Right lobe of liver (tissue), 6 donors: ENCODE measurements at regions not wholly inside any gene's neighbourhood (a gene's known extent, or its start where the extent isn't known, plus 50 kb on each side); places are given as distances from the start of the nearest gene placed in this dataset.
A peak's percentile ranks its signal among the peaks of the same experiment; 100 is the strongest.
"Not testable (repeated sequence)": the region's sequence is repeated elsewhere in the genome, so short reads cannot be mapped to it uniquely, and the experiment has no call there.

ENCODE experiments used
- ATAC-seq, 4 donors: fragments of 200-7000 bp; cut with Tn5 transposase; one replicate each; pipeline ENCODE4 v1.9.1; 2020; ENCODE audit warnings: mild to moderate bottlenecking in 4 of 4, moderate library complexity in 4 of 4
- DNase-seq, 3 donors: peaks; one replicate each; pipeline ENCODE4 v3.0.0-alpha.2; 2020
- H3K27ac ChIP-seq, 3 donors: fragments of 200-600 bp; one replicate each; pipeline ENCODE4 v1.8.0; 2022
- H3K27me3 ChIP-seq, 2 donors: fragments of 200-600 bp; one replicate each; pipeline ENCODE4 v1.8.0; 2022
- H3K36me3 ChIP-seq, 4 donors: fragments of 200-600 bp; sonication (generic) in 1 of 4; one replicate each; pipeline versions ENCODE4 v1.5.1 to v1.8.0; 2017 to 2022; ENCODE audit warnings: control low read depth in 1 of 4
- H3K4me1 ChIP-seq, 4 donors: fragments of 200-600 bp; sonication (generic) in 1 of 4; one replicate each; pipeline versions ENCODE4 v1.5.1 to v1.8.0; 2017 to 2022; ENCODE audit warnings: control low read depth in 1 of 4
- H3K4me3 ChIP-seq, 3 donors: fragments of 200-600 bp; one replicate each; pipeline ENCODE4 v1.8.0; 2022
- H3K9me3 ChIP-seq, 4 donors: fragments of 200-600 bp; sonication (generic) in 1 of 4; one replicate each; pipeline versions ENCODE4 v1.5.1 to v1.8.0; 2017 to 2022; ENCODE audit warnings: control low read depth in 1 of 4
- POLR2A ChIP-seq: fragments of 450-650 bp; IDR thresholded peaks from one replicate; pipeline ENCODE4 v1.6.1; 2017; ENCODE audit warnings: antibody characterized with exemption, mild to moderate bottlenecking
- WGBS: methylation state at CpG from one replicate; pipeline ENCODE4 v1.1.6; 2018; ENCODE audit warnings: low coverage, low lambda C conversion rate; ENCODE audit not compliant: insufficient coverage; ENCODE audit errors: missing lambda C conversion rate; 5-methylcytosine and 5-hydroxymethylcytosine counted together
- intact Hi-C, 2 donors: fragments of 100-400 bp; cut with DNase I; formaldehyde crosslinking; loops; one replicate each; pipeline versions ENCODE4 v1.11.2 to v1.14.1; 2022
- TF ChIP-seq, protein P1 (sequence below), 4 donors: fragments of 200-600 bp in 3 of 4; fragments of 450-650 bp in 1 of 4; IDR thresholded peaks; one replicate each; pipeline versions ENCODE4 v1.5.1 to v1.8.0; 2016 to 2022; ENCODE audit warnings: antibody characterized with exemption in 4 of 4, mild to moderate bottlenecking in 2 of 4
- donor health status: DM: no; HTN: yes; CAD: no.
- donor health status: DM: no; HTN: no; CAD: no.
- donor health status: DM: no; HTN: no; CAD: no.
- donor health status: DM: no; HTN: yes; CAD: no.
- donor health status: DM: no; HTN: yes; CAD: no.

DNA sequence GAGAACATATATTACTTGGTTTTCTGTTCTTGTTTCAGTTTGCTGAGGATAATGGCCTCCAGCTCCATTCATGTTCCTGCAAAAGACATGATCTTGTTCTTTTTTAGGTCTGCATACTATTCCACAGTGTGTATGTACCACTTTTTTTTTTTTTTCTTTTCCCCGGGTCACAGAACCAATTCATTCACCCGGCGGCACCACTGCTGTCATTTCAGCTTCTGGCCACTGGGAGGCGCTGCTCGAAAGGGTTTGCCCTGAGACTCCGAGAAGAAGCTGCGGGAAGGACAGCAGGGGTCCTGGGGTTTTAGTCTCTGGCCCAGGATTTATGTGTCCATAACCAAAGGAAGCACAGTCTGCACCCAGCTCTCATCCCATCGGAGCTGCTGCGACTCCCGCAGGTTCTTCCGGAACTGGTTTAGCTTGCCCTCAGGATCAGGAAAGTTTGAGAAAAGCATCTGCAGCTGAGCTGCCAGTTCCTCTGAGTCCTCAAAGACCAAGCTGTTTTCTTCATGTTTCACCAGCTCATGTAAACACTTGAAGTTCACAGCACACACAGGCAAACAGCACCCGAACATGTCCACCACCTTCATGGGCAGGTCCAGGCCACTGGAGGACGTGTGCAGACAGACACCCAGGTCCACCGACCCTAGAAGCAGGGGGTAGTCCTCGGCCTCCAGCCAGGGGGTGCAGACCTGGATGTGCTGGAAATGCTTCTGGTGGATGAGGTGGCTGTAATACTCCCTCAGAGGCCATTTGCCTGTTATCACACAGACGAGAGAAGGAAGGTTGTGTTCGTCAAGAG lies 76.3 kb upstream of the KCNAB1 start:
- H3K27me3 ChIP-seq, H3K9me3 ChIP-seq, intact Hi-C loops, H3K27ac ChIP-seq, H3K4me1 ChIP-seq, H3K4me3 ChIP-seq, H3K36me3 ChIP-seq: not testable (repeated sequence)
- 5% methylated on average over 6 of the region's 17 CpGs for WGBS
- peak in 1 of 3 donors; percentile 37 for DNase-seq
- TF ChIP-seq, protein P1, sequence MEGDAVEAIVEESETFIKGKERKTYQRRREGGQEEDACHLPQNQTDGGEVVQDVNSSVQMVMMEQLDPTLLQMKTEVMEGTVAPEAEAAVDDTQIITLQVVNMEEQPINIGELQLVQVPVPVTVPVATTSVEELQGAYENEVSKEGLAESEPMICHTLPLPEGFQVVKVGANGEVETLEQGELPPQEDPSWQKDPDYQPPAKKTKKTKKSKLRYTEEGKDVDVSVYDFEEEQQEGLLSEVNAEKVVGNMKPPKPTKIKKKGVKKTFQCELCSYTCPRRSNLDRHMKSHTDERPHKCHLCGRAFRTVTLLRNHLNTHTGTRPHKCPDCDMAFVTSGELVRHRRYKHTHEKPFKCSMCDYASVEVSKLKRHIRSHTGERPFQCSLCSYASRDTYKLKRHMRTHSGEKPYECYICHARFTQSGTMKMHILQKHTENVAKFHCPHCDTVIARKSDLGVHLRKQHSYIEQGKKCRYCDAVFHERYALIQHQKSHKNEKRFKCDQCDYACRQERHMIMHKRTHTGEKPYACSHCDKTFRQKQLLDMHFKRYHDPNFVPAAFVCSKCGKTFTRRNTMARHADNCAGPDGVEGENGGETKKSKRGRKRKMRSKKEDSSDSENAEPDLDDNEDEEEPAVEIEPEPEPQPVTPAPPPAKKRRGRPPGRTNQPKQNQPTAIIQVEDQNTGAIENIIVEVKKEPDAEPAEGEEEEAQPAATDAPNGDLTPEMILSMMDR (IDR thresholded peaks at IDR 0.05), result peak; percentile 50 to 72 (median 59)
- ATAC-seq, result peak in 1 of 4 donors; percentile 17

DNA sequence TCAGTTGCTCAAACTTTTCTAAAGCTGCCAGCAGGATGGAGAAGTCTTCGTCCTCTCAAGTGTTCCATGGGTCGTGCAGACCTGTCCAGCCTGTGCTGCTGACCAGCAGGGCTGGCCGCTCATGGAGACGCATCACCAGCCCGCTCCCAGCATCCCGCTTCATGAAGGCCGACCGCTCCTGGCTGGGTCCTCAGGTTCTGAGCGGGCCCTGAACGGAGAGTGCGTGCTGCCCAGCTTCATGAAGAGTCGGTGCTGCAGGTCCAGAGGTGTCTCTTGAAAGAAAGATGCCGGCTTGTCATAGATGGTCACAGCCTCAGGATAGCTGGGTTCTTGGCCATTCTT lies 75.8 kb upstream of the KCNAB1 start:
- Histone ChIP-seq H3K9me3 (no peaks in the 10 kb centered on the region), H3K4me3 (no peak overlapping the region), H3K36me3 (no peaks in the 10 kb centered on the region), H3K4me1 (no peaks in the 10 kb centered on the region), H3K27ac (no peak overlapping the region), H3K27me3 (no peaks in the 10 kb centered on the region)
- TF ChIP-seq, protein P1 (IDR thresholded peaks at IDR 0.05), result no peak
- TF ChIP-seq POLR2A, result no peak
- intact Hi-C loops, result no loop called here
- no peak for ATAC-seq
- DNase-seq, result no peak
- 83% methylated on average over 4 of the region's 13 CpGs for WGBS

DNA sequence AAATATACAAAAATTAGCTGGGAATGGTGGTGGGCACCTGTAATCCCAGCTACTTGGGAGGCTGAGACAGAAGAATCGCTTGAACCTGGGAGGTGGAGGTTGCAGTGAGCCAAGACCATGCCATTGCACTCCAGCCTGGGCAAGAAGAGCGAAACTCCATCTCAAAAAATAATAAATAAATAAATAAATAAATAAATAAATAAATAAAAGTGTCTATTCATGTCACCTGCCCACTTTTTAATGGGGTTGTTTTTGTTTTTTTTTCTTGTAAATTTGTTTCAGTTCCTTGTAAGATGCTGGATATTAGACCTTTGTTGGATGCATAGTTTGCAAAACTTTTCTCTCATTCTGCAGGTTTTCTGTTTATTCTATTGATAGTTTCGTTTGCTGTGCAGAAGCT lies 71.9 kb upstream of the KCNAB1 start:
- H3K4me3 ChIP-seq, H3K36me3 ChIP-seq, H3K4me1 ChIP-seq, DNase-seq, intact Hi-C loops, H3K27ac ChIP-seq, H3K27me3 ChIP-seq, ATAC-seq, H3K9me3 ChIP-seq: not testable (repeated sequence)
- WGBS, result 61% methylated on average over 1 of the region's 3 CpGs

DNA sequence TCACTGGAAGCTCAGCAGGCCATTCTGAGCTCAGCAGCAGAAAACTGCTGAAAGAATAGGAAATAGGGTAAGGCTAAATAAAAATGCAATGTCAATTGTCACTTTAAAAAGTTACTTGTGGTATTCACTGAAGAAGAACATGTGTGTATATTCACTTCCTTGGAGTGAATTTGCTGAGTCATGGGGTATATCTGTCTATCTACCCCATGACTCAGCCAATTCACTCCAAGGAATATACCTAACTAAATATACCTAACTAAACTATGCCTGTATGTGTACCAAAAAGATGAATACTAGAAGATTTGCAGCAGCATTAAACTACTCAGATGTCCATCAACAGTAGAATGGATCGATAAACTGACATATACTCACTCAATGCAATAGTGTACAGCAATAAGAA lies 69.5 kb upstream of the KCNAB1 start:
- no peak overlapping the region for H3K4me3 ChIP-seq
- 92% methylated on average over 1 of the region's 1 CpG for WGBS
- no peak for ATAC-seq
- no peaks in the 10 kb centered on the region for H3K27me3 ChIP-seq
- no peaks in the 10 kb centered on the region for H3K36me3 ChIP-seq
- intact Hi-C loops, result no loop called here
- no peaks in the 10 kb centered on the region for H3K4me1 ChIP-seq
- no peak overlapping the region for H3K27ac ChIP-seq
- DNase-seq, result no peak
- TF ChIP-seq, protein P1 (IDR thresholded peaks at IDR 0.05), result no peak
- no peak for TF ChIP-seq POLR2A
- H3K9me3 ChIP-seq, result no peaks in the 10 kb centered on the region

DNA sequence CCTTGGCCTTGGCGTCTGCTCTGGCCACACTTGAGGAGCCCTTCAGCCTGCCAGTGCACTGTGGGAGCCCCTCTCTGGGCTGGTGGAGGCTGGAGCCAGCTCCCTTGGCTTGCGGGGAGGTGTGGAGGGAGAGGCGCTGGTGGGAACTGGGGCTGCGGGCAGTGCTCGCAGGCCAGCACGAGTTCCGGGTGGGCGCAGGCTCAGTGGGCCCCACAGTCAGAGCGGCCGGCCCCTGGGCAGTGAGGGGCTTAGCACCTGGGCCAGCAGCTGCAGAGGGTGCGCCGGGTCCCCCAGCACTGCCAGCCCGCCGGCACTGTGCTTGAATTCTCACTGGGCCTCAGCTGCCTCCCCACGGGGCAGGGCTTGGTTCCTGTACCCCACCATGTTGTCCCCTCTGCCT lies 68.7 kb upstream of the KCNAB1 start:
- Histone ChIP-seq H3K9me3 (no peaks in the 10 kb centered on the region), H3K4me3 (no peak overlapping the region), H3K36me3 (no peaks in the 10 kb centered on the region), H3K4me1 (no peaks in the 10 kb centered on the region), H3K27me3 (no peaks in the 10 kb centered on the region), H3K27ac (no peak overlapping the region)
- WGBS, result 100% methylated on average over 1 of the region's 15 CpGs
- ATAC-seq (no peak), DNase-seq (no peak)
- intact Hi-C loops, result no loop called here
- TF ChIP-seq POLR2A, result no peak
- TF ChIP-seq, protein P1 (IDR thresholded peaks at IDR 0.05), result no peak
